ENCODE measurements at regions not wholly inside any gene's neighbourhood (a gene's known extent, or its start where the extent isn't known, plus 50 kb on each side); places are given as distances from the start of the nearest gene placed in this dataset.

- H3K27ac Mint-ChIP-seq: no peak overlapping the region
- H3K4me1 ChIP-seq (ENCODE audit: control insufficient read depth, insufficient read depth, low read length, poor library complexity, severe bottlenecking): no peaks in the 10 kb centered on the region
- no peaks in the 10 kb centered on the region for H3K27me3 ChIP-seq (ENCODE audit: control insufficient read depth, insufficient read depth, low read length)
- H3K4me1 Mint-ChIP-seq: no peaks in the 10 kb centered on the region
- ATAC-seq (ENCODE audit: low read depth in 2 of 2) (no peak), DNase-seq (no peak)
- no peaks in the 10 kb centered on the region for H3K27me3 Mint-ChIP-seq
- peaks cover 0 to 4% of the 10 kb centered on the region in 2 experiments for H3K9me3 ChIP-seq (ENCODE audit: control insufficient read depth in 2 of 2, low read length in 2 of 2)
- H3K36me3 ChIP-seq (ENCODE audit: control insufficient read depth, insufficient read depth, low read length): no peaks in the 10 kb centered on the region
- H3K4me3 Mint-ChIP-seq: no peak overlapping the region
- no peak overlapping the region for H3K4me3 ChIP-seq (ENCODE audit: low read depth, low read length)
- no peak overlapping the region for H3K27ac ChIP-seq (ENCODE audit: insufficient read depth, low read length, poor library complexity, severe bottlenecking)
- H3K9me3 Mint-ChIP-seq: peaks cover 0 to 11% (median 4%) of the 10 kb centered on the region in 7 donors
- no peaks in the 10 kb centered on the region for H3K36me3 Mint-ChIP-seq
Observed at GRCh38 chrX:10966057-10966456, 145.1 kb upstream of the HCCS start.

GRCh38 chrX:10971176-10971575 lies 140.0 kb upstream of the HCCS start:
- H3K4me3 ChIP-seq (ENCODE audit: low read depth, low read length): no peak overlapping the region
- no peak for DNase-seq
- H3K27me3 Mint-ChIP-seq: no peaks in the 10 kb centered on the region
- no peaks in the 10 kb centered on the region for H3K36me3 Mint-ChIP-seq
- no peak overlapping the region for H3K27ac ChIP-seq (ENCODE audit: insufficient read depth, low read length, poor library complexity, severe bottlenecking)
- H3K9me3 ChIP-seq (ENCODE audit: control insufficient read depth in 2 of 2, low read length in 2 of 2): peaks cover 0 to 4% of the 10 kb centered on the region in 2 experiments
- H3K4me3 Mint-ChIP-seq: no peak overlapping the region
- peak overlapping the region in 1 of 3 donors; percentile 48 for H3K27ac Mint-ChIP-seq
- no peaks in the 10 kb centered on the region for H3K4me1 ChIP-seq (ENCODE audit: control insufficient read depth, insufficient read depth, low read length, poor library complexity, severe bottlenecking)
- H3K27me3 ChIP-seq (ENCODE audit: control insufficient read depth, insufficient read depth, low read length): no peaks in the 10 kb centered on the region
- H3K4me1 Mint-ChIP-seq: no peaks in the 10 kb centered on the region
- ATAC-seq (ENCODE audit: low read depth in 2 of 2): no peak
- peaks cover 0 to 10% (median 3%) of the 10 kb centered on the region in 7 donors for H3K9me3 Mint-ChIP-seq
- no peaks in the 10 kb centered on the region for H3K36me3 ChIP-seq (ENCODE audit: control insufficient read depth, insufficient read depth, low read length)

GRCh38 chrX:10971759-10972158 lies 139.4 kb upstream of the HCCS start:
- Histone ChIP-seq H3K9me3 (ENCODE audit: control insufficient read depth in 2 of 2, low read length in 2 of 2) (peaks cover 0 to 4% of the 10 kb centered on the region in 2 experiments), H3K4me1 (ENCODE audit: control insufficient read depth, insufficient read depth, low read length, poor library complexity, severe bottlenecking) (no peaks in the 10 kb centered on the region), H3K27ac (ENCODE audit: insufficient read depth, low read length, poor library complexity, severe bottlenecking) (no peak overlapping the region), H3K4me3 (ENCODE audit: low read depth, low read length) (no peak overlapping the region), H3K27me3 (ENCODE audit: control insufficient read depth, insufficient read depth, low read length) (no peaks in the 10 kb centered on the region), H3K36me3 (ENCODE audit: control insufficient read depth, insufficient read depth, low read length) (no peaks in the 10 kb centered on the region)
- Mint-ChIP-seq H3K36me3 (no peaks in the 10 kb centered on the region), H3K9me3 (peaks cover 0 to 10% (median 3%) of the 10 kb centered on the region in 7 donors), H3K27ac (no peak overlapping the region), H3K27me3 (no peaks in the 10 kb centered on the region), H3K4me3 (no peak overlapping the region), H3K4me1 (no peaks in the 10 kb centered on the region)
- no peak for ATAC-seq (ENCODE audit: low read depth in 2 of 2)
- DNase-seq: no peak

GRCh38 chrX:10972706-10973105 lies 138.4 kb upstream of the HCCS start:
- DNase-seq (no peak), ATAC-seq (ENCODE audit: low read depth in 2 of 2) (no peak)
- Mint-ChIP-seq H3K9me3 (peaks cover 0 to 10% (median 3%) of the 10 kb centered on the region in 7 donors), H3K36me3 (no peaks in the 10 kb centered on the region), H3K4me3 (no peak overlapping the region), H3K27ac (no peak overlapping the region), H3K4me1 (no peaks in the 10 kb centered on the region), H3K27me3 (no peaks in the 10 kb centered on the region)
- no peak overlapping the region for H3K27ac ChIP-seq (ENCODE audit: insufficient read depth, low read length, poor library complexity, severe bottlenecking)
- no peaks in the 10 kb centered on the region for H3K4me1 ChIP-seq (ENCODE audit: control insufficient read depth, insufficient read depth, low read length, poor library complexity, severe bottlenecking)
- H3K36me3 ChIP-seq (ENCODE audit: control insufficient read depth, insufficient read depth, low read length): no peaks in the 10 kb centered on the region
- no peaks in the 10 kb centered on the region for H3K27me3 ChIP-seq (ENCODE audit: control insufficient read depth, insufficient read depth, low read length)
- H3K9me3 ChIP-seq (ENCODE audit: control insufficient read depth in 2 of 2, low read length in 2 of 2): peaks cover 0 to 4% of the 10 kb centered on the region in 2 experiments
- no peak overlapping the region for H3K4me3 ChIP-seq (ENCODE audit: low read depth, low read length)

- no peaks in the 10 kb centered on the region for H3K36me3 ChIP-seq (ENCODE audit: control insufficient read depth, insufficient read depth, low read length)
- ATAC-seq (ENCODE audit: low read depth in 2 of 2) (no peak), DNase-seq (no peak)
- Mint-ChIP-seq H3K9me3 (peaks cover 2 to 11% (median 6%) of the 10 kb centered on the region in 7 donors), H3K27me3 (no peaks in the 10 kb centered on the region), H3K4me1 (no peaks in the 10 kb centered on the region), H3K4me3 (no peak overlapping the region), H3K36me3 (no peaks in the 10 kb centered on the region), H3K27ac (no peak overlapping the region)
- H3K27ac ChIP-seq (ENCODE audit: insufficient read depth, low read length, poor library complexity, severe bottlenecking): no peak overlapping the region
- H3K9me3 ChIP-seq (ENCODE audit: control insufficient read depth in 2 of 2, low read length in 2 of 2): no peaks in the 10 kb centered on the region
- no peaks in the 10 kb centered on the region for H3K27me3 ChIP-seq (ENCODE audit: control insufficient read depth, insufficient read depth, low read length)
- no peak overlapping the region for H3K4me3 ChIP-seq (ENCODE audit: low read depth, low read length)
- no peaks in the 10 kb centered on the region for H3K4me1 ChIP-seq (ENCODE audit: control insufficient read depth, insufficient read depth, low read length, poor library complexity, severe bottlenecking)
Observed at GRCh38 chrX:10974920-10975319, 136.2 kb upstream of the HCCS start.

GRCh38 chrX:10979956-10980355 lies 131.2 kb upstream of the HCCS start:
- ATAC-seq (ENCODE audit: low read depth in 2 of 2) (no peak), DNase-seq (no peak)
- H3K36me3 Mint-ChIP-seq: no peaks in the 10 kb centered on the region
- Histone ChIP-seq H3K36me3 (ENCODE audit: control insufficient read depth, insufficient read depth, low read length) (no peaks in the 10 kb centered on the region), H3K9me3 (ENCODE audit: control insufficient read depth in 2 of 2, low read length in 2 of 2) (no peaks in the 10 kb centered on the region), H3K27me3 (ENCODE audit: control insufficient read depth, insufficient read depth, low read length) (no peaks in the 10 kb centered on the region), H3K4me3 (ENCODE audit: low read depth, low read length) (no peak overlapping the region), H3K27ac (ENCODE audit: insufficient read depth, low read length, poor library complexity, severe bottlenecking) (no peak overlapping the region), H3K4me1 (ENCODE audit: control insufficient read depth, insufficient read depth, low read length, poor library complexity, severe bottlenecking) (no peaks in the 10 kb centered on the region)
- H3K9me3 Mint-ChIP-seq: peaks cover 2 to 11% (median 6%) of the 10 kb centered on the region in 7 donors
- H3K27me3 Mint-ChIP-seq: no peaks in the 10 kb centered on the region
- H3K27ac Mint-ChIP-seq: no peak overlapping the region
- no peaks in the 10 kb centered on the region for H3K4me1 Mint-ChIP-seq
- no peak overlapping the region for H3K4me3 Mint-ChIP-seq

- DNase-seq (no peak), ATAC-seq (ENCODE audit: low read depth in 2 of 2) (no peak)
- Histone ChIP-seq H3K4me3 (ENCODE audit: low read depth, low read length) (no peak overlapping the region), H3K4me1 (ENCODE audit: control insufficient read depth, insufficient read depth, low read length, poor library complexity, severe bottlenecking) (no peaks in the 10 kb centered on the region), H3K27ac (ENCODE audit: insufficient read depth, low read length, poor library complexity, severe bottlenecking) (no peak overlapping the region), H3K9me3 (ENCODE audit: control insufficient read depth in 2 of 2, low read length in 2 of 2) (no peaks in the 10 kb centered on the region), H3K36me3 (ENCODE audit: control insufficient read depth, insufficient read depth, low read length) (no peaks in the 10 kb centered on the region), H3K27me3 (ENCODE audit: control insufficient read depth, insufficient read depth, low read length) (no peaks in the 10 kb centered on the region)
- Mint-ChIP-seq H3K9me3 (peaks cover 2 to 16% (median 7%) of the 10 kb centered on the region in 7 donors), H3K36me3 (no peaks in the 10 kb centered on the region), H3K4me3 (no peak overlapping the region), H3K27me3 (no peaks in the 10 kb centered on the region), H3K27ac (no peak overlapping the region), H3K4me1 (no peaks in the 10 kb centered on the region)
Observed at GRCh38 chrX:10981506-10981905, 129.6 kb upstream of the HCCS start.

- H3K27me3 Mint-ChIP-seq: no peaks in the 10 kb centered on the region
- H3K4me3 Mint-ChIP-seq: no peak overlapping the region
- Histone ChIP-seq H3K9me3 (ENCODE audit: control insufficient read depth in 2 of 2, low read length in 2 of 2) (no peaks in the 10 kb centered on the region), H3K36me3 (ENCODE audit: control insufficient read depth, insufficient read depth, low read length) (no peaks in the 10 kb centered on the region), H3K27ac (ENCODE audit: insufficient read depth, low read length, poor library complexity, severe bottlenecking) (no peak overlapping the region), H3K27me3 (ENCODE audit: control insufficient read depth, insufficient read depth, low read length) (no peaks in the 10 kb centered on the region), H3K4me1 (ENCODE audit: control insufficient read depth, insufficient read depth, low read length, poor library complexity, severe bottlenecking) (no peaks in the 10 kb centered on the region), H3K4me3 (ENCODE audit: low read depth, low read length) (no peak overlapping the region)
- DNase-seq (no peak), ATAC-seq (ENCODE audit: low read depth in 2 of 2) (no peak)
- H3K9me3 Mint-ChIP-seq: peaks cover 0 to 14% (median 3%) of the 10 kb centered on the region in 7 donors
- no peaks in the 10 kb centered on the region for H3K4me1 Mint-ChIP-seq
- H3K36me3 Mint-ChIP-seq: no peaks in the 10 kb centered on the region
- H3K27ac Mint-ChIP-seq: peak overlapping the region in 1 of 3 donors; percentile 38
Observed at GRCh38 chrX:10983526-10983925, 127.6 kb upstream of the HCCS start.
